ENCODE measurements at regions not wholly inside any gene's neighbourhood (a gene's known extent, or its start where the extent isn't known, plus 50 kb on each side); places are given as distances from the start of the nearest gene placed in this dataset.

DNA sequence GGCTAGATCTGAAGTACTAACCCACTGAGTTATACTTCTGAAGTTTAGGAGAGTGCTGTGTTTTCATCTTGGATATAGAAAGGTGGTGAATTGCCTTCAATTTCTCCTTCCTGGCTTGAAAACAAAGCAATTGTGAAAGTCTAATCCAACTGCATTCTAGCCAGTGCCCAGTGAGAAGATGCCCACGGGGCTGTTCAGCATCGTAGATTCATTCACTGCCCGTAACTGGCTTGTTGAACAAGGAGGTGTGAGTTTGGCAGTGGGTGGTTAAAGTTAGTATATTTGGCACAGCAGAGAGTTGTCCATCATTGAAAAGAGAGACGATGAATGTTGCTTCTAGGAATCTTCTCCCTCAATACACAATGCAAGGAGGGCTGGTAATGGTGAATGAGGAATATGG lies 82.3 kb upstream of the RND3 start:
- 88 to 94% methylated on average over 3 to 4 of the region's 4 CpGs for WGBS, 2 donors (ENCODE audit: low coverage in 1 of 2)
- H3K4me3 ChIP-seq = no peak overlapping the region
- no peak overlapping the region for H3K27ac ChIP-seq
- ATAC-seq = no peak
- no peaks in the 10 kb centered on the region for H3K4me1 ChIP-seq
- TF ChIP-seq POLR2AphosphoS5 (IDR thresholded peaks at IDR 0.05) (no peak), POLR2A (IDR thresholded peaks at IDR 0.05) (no peak), EP300 (IDR thresholded peaks at IDR 0.05) (no peak)
- TF ChIP-seq, protein P1, sequence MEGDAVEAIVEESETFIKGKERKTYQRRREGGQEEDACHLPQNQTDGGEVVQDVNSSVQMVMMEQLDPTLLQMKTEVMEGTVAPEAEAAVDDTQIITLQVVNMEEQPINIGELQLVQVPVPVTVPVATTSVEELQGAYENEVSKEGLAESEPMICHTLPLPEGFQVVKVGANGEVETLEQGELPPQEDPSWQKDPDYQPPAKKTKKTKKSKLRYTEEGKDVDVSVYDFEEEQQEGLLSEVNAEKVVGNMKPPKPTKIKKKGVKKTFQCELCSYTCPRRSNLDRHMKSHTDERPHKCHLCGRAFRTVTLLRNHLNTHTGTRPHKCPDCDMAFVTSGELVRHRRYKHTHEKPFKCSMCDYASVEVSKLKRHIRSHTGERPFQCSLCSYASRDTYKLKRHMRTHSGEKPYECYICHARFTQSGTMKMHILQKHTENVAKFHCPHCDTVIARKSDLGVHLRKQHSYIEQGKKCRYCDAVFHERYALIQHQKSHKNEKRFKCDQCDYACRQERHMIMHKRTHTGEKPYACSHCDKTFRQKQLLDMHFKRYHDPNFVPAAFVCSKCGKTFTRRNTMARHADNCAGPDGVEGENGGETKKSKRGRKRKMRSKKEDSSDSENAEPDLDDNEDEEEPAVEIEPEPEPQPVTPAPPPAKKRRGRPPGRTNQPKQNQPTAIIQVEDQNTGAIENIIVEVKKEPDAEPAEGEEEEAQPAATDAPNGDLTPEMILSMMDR (IDR thresholded peaks at IDR 0.05) = no peak
- H3K36me3 ChIP-seq = no peaks in the 10 kb centered on the region
- H3K27me3 ChIP-seq = no peaks in the 10 kb centered on the region
- no peaks in the 10 kb centered on the region for H3K9me3 ChIP-seq

DNA sequence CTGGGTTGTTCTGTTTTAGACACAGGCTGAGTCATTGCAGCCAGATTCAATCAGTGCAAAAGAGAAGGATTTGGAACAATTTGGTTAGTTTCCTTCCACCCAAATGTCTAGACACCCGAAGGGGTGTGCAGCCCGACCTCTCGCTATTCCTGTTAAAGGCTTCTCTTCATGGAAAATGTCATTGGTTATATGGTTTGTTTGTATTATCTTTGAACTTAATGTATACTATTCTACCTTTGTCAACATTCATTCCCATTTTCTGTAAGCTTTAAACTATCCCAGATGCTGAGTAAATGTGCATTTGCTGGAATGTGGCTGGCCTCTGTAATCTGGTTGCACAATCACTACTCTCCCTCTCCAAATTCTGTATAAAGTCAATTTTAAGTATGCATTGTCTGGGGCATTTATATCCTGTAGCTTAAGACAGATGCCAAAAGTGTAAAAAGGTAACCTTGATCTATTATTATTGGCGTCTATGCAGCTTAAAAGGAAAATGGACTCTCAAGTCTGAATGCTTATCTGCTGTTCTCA lies 80.4 kb upstream of the RND3 start:
- H3K27me3 ChIP-seq = no peaks in the 10 kb centered on the region
- no peak overlapping the region for H3K27ac ChIP-seq
- H3K9me3 ChIP-seq = no peaks in the 10 kb centered on the region
- H3K36me3 ChIP-seq = no peaks in the 10 kb centered on the region
- TF ChIP-seq, protein P1 (IDR thresholded peaks at IDR 0.05) = no peak
- TF ChIP-seq POLR2A (IDR thresholded peaks at IDR 0.05) (no peak), EP300 (IDR thresholded peaks at IDR 0.05) (no peak)
- ATAC-seq = no peak
- no peaks in the 10 kb centered on the region for H3K4me1 ChIP-seq
- 74 to 80% methylated on average over 4 of the region's 4 CpGs for WGBS, 2 donors (ENCODE audit: low coverage in 1 of 2)
- H3K4me3 ChIP-seq = no peak overlapping the region

DNA sequence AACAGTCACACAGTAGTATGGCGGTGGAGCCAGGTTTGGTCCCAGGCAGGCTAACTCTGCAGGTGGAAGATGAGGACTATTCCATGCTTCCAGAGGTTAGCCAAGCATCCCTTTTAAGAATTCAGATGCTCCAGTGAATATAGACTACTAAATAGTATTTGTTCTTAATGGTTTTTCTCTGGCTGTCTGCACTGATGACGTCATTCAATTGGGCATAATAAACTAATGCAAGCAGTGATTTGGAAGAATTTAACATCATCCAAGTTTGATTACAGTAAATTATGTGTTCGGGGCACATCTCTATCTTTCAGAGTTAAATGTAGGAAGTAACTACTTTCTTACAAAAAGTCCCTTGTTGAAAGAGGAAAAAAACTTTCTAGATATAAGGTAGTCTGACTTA lies 78.8 kb upstream of the RND3 start:
- ATAC-seq = no peak
- no peak overlapping the region for H3K27ac ChIP-seq
- 63 to 70% methylated on average over 1 to 3 of the region's 3 CpGs for WGBS, 2 donors (ENCODE audit: low coverage in 1 of 2)
- TF ChIP-seq EP300 (IDR thresholded peaks at IDR 0.05) = no peak
- no peak for TF ChIP-seq POLR2AphosphoS5 (IDR thresholded peaks at IDR 0.05)
- TF ChIP-seq, protein P1 (IDR thresholded peaks at IDR 0.05) = no peak
- no peak for TF ChIP-seq POLR2A (IDR thresholded peaks at IDR 0.05)
- no peak overlapping the region for H3K4me3 ChIP-seq
- H3K27me3 ChIP-seq = no peaks in the 10 kb centered on the region
- H3K36me3 ChIP-seq = no peaks in the 10 kb centered on the region
- no peaks in the 10 kb centered on the region for H3K4me1 ChIP-seq
- H3K9me3 ChIP-seq = no peaks in the 10 kb centered on the region

DNA sequence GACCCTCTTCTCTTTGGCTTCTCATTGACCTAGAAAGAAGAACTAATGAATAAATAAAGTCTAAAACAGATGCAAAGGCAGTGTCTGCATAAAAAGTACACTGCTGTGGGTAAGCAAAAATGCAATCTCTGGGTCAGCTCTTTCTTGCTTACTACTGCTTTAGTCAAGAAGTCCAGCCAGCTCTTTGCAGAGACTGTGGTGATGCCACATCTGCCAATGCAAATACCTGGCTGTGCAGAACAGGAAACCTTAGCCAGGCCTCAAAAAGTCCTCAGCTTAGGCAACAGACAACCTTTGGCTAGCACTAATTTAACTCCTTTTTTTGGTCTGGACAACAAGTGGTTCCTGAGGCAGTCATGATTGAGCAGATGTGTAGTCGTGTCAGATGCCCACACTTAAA lies 73.6 kb upstream of the RND3 start:
- Histone ChIP-seq H3K36me3 (no peaks in the 10 kb centered on the region), H3K9me3 (no peaks in the 10 kb centered on the region), H3K4me3 (no peak overlapping the region), H3K4me1 (no peaks in the 10 kb centered on the region), H3K27ac (no peak overlapping the region), H3K27me3 (no peaks in the 10 kb centered on the region)
- no peak for ATAC-seq
- no peak for TF ChIP-seq EP300 (IDR thresholded peaks at IDR 0.05)
- WGBS, 2 donors (ENCODE audit: low coverage in 1 of 2) = 100% methylated on average over 1 of the region's 1 CpG; no CpG with 5 or more reads in 1 of the 2 donors

DNA sequence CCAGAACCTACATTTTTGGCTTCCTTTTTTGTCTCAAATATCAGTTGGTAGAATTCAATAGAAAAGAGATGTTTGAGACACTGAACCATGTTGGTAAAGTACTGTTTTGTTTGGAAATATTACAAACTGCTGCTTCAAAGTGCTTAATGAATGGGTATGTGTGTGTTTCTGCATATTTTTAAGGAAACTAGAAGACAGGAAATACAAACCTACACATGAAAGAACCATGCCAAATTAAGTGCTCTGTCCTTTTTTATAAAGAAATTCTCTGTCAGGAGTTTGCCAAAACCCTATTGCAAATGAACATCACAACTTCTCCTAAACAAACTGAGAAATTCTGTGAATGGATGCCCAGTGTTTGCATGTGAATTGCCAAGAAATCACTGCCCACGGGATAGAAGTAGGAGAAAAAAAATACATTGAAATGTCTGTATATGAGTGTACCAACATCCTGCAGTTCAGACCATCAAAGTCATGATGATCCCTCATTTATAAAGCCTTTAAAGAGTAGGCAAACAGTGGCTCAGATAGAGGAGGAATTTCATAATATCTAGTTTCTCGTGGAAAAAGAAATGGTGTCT lies 69.6 kb upstream of the RND3 start:
- no peaks in the 10 kb centered on the region for H3K36me3 ChIP-seq
- no peaks in the 10 kb centered on the region for H3K27me3 ChIP-seq
- H3K27ac ChIP-seq = no peak overlapping the region
- no peaks in the 10 kb centered on the region for H3K9me3 ChIP-seq
- ATAC-seq = no peak
- no peak for TF ChIP-seq POLR2A (IDR thresholded peaks at IDR 0.05)
- WGBS, 2 donors (ENCODE audit: low coverage in 1 of 2) = 27 to 72% methylated on average over 1 to 2 of the region's 2 CpGs
- no peaks in the 10 kb centered on the region for H3K4me1 ChIP-seq
- H3K4me3 ChIP-seq = no peak overlapping the region

DNA sequence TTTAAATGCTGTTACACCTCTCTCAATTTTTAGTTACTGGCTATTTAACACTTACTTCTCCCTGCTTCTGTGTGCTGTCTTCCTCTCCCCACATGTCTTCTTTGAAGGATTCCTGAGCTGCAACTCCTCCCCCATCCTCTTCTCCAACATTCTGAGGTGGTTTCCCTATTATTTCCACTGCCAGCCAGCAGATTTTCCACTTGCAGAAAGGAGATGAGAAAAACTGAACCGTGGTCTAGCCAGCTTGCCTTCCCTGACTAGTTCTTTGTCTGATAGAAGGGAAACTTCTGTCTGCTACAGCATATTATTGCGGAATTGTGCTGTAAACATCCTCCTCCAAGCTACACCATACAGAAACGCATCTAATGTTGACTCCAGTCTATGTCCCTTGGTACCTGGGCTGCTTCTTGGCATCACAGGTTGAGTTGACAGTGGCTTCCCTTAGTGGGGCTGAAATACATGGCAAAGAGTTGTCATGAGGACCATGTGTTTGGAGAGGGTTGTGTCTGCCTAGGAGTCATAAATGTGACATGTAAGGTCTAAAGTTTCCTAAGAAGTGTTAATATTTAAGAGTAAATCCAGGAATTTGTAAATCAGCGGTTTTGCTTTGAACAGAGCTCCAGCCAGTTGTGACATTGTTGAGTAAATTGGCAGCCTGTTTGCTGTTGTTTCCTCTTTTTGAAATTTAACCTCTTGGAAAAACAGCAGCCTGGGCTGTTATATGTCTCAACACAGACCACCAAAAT lies 68.3 kb upstream of the RND3 start:
- no peak for ATAC-seq
- Histone ChIP-seq H3K9me3 (no peaks in the 10 kb centered on the region), H3K4me1 (no peaks in the 10 kb centered on the region), H3K4me3 (no peak overlapping the region), H3K27ac (no peak overlapping the region), H3K36me3 (no peaks in the 10 kb centered on the region), H3K27me3 (no peaks in the 10 kb centered on the region)
- TF ChIP-seq EP300 (IDR thresholded peaks at IDR 0.05) (no peak), POLR2AphosphoS5 (IDR thresholded peaks at IDR 0.05) (no peak), POLR2A (IDR thresholded peaks at IDR 0.05) (no peak)
- TF ChIP-seq, protein P1 (IDR thresholded peaks at IDR 0.05) = no peak
- 52 to 59% methylated on average over 2 of the region's 4 CpGs for WGBS, 2 donors (ENCODE audit: low coverage in 1 of 2)

Measured in gastroesophageal sphincter (tissue), 4 donors.